Gastrocnemius medialis (tissue), 4 donors: ENCODE measurements at regions not wholly inside any gene's neighbourhood (a gene's known extent, or its start where the extent isn't known, plus 50 kb on each side); places are given as distances from the start of the nearest gene placed in this dataset.

Experiments used
- ATAC-seq, 2 donors: fragments of 150-250 bp; one replicate each; pipeline ENCODE4 v1.9.1; 2016
- DNase-seq, 2 donors: peaks; one replicate each; pipeline ENCODE4 v3.0.0-alpha.2; 2019
- H3K27ac ChIP-seq, 4 donors: fragments of 200-600 bp; sonication (generic); 1 replicate in 1 of 4; 2 replicates in 3 of 4; pipeline ENCODE4 v1.5.1; 2016 to 2018; ENCODE audit warnings: mild to moderate bottlenecking in 2 of 4, moderate library complexity in 1 of 4
- H3K27me3 ChIP-seq, 3 donors: fragments of 200-600 bp; sonication (generic) in 2 of 3; 1 replicate in 1 of 3; 2 replicates in 2 of 3; pipeline versions ENCODE4 v1.5.1 to v1.6.0; 2016 to 2019; ENCODE audit warnings: mild to moderate bottlenecking in 1 of 3, moderate library complexity in 1 of 3
- H3K36me3 ChIP-seq, 2 donors: fragments of 200-600 bp; sonication (generic) in 1 of 2; one replicate each; pipeline ENCODE4 v1.5.1; 2017 to 2018
- H3K4me1 ChIP-seq, 2 donors: fragments of 200-600 bp; sonication (generic) in 1 of 2; one replicate each; pipeline ENCODE4 v1.5.1; 2016 to 2017; ENCODE audit warnings: mild to moderate bottlenecking in 2 of 2
- H3K4me3 ChIP-seq, 4 donors: fragments of 200-600 bp; sonication (generic) in 3 of 4; 1 replicate in 1 of 4; 2 replicates in 3 of 4; pipeline ENCODE4 v1.5.1; 2016 to 2019; ENCODE audit warnings: mild to moderate bottlenecking in 2 of 4
- H3K9me3 ChIP-seq, 3 donors: fragments of 200-600 bp; sonication (generic) in 2 of 3; 1 replicate in 1 of 3; 2 replicates in 2 of 3; pipeline ENCODE4 v1.5.1; 2016 to 2019
- POLR2A ChIP-seq, 2 donors: fragments of 450-650 bp; IDR thresholded peaks; one replicate each; pipeline ENCODE4 v1.6.1; 2017; ENCODE audit warnings: antibody characterized with exemption in 2 of 2, mild to moderate bottlenecking in 2 of 2, moderate library complexity in 2 of 2
- in situ Hi-C, 4 donors: fragments of 200-750 bp; cut with MboI; loops; one replicate each; pipeline versions ENCODE4 v1.15.0 to v1.8.0; 2017; ENCODE audit warnings: low sequenced_read_pairs in 4 of 4
- intact Hi-C: fragments of 100-400 bp; cut with DNase I; formaldehyde crosslinking; loops from one replicate; pipeline ENCODE4 v1.15.1; 2023; ENCODE audit warnings: low total_unique reads
- TF ChIP-seq, protein P1 (sequence below), 5 experiments: fragments of 450-650 bp in 3 of 5; fragments of 200-600 bp in 2 of 5; sonication (generic) in 2 of 5; IDR thresholded peaks in 4 of 5; conservative IDR thresholded peaks in 1 of 5; 1 replicate in 4 of 5; 2 replicates in 1 of 5; pipeline ENCODE4 v1.5.1; 2016 to 2019; ENCODE audit warnings: antibody characterized with exemption in 5 of 5, mild to moderate bottlenecking in 3 of 5, moderate library complexity in 3 of 5

DNA sequence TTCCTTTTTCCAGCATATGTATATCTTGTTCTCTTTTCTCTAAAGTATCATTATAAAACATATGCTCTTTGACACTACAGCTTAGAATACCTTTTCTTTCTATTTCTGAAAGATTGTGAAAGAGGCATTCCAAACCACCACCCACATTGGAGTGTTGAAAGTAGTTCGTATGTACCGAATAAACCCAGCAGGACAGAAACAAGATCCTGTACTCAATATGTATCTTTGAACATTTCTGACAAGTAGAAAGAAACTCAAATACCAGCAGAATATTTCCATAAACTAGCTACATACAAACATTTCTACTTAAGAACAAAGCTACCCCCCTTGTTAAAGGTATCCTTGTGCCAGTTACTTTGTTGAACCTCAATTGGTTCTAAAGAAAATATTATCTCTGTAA is 415.3 kb upstream of the ALCAM start:
- intact Hi-C loops (no loop called here), in situ Hi-C loops (no loop called here)
- no peak overlapping the region for H3K27ac ChIP-seq
- no peaks in the 10 kb centered on the region for H3K9me3 ChIP-seq
- no peak overlapping the region for H3K4me3 ChIP-seq
- no peaks in the 10 kb centered on the region for H3K36me3 ChIP-seq
- no peak for TF ChIP-seq POLR2A (IDR thresholded peaks at IDR 0.05)
- TF ChIP-seq, protein P1, sequence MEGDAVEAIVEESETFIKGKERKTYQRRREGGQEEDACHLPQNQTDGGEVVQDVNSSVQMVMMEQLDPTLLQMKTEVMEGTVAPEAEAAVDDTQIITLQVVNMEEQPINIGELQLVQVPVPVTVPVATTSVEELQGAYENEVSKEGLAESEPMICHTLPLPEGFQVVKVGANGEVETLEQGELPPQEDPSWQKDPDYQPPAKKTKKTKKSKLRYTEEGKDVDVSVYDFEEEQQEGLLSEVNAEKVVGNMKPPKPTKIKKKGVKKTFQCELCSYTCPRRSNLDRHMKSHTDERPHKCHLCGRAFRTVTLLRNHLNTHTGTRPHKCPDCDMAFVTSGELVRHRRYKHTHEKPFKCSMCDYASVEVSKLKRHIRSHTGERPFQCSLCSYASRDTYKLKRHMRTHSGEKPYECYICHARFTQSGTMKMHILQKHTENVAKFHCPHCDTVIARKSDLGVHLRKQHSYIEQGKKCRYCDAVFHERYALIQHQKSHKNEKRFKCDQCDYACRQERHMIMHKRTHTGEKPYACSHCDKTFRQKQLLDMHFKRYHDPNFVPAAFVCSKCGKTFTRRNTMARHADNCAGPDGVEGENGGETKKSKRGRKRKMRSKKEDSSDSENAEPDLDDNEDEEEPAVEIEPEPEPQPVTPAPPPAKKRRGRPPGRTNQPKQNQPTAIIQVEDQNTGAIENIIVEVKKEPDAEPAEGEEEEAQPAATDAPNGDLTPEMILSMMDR (IDR thresholded peaks at IDR 0.05 in 4 of 5, conservative IDR thresholded peaks at IDR 0.05 in 1 of 5) = no peak
- no peaks in the 10 kb centered on the region for H3K27me3 ChIP-seq
- no peaks in the 10 kb centered on the region for H3K4me1 ChIP-seq
- ATAC-seq = no peak
- no peak for DNase-seq

DNA sequence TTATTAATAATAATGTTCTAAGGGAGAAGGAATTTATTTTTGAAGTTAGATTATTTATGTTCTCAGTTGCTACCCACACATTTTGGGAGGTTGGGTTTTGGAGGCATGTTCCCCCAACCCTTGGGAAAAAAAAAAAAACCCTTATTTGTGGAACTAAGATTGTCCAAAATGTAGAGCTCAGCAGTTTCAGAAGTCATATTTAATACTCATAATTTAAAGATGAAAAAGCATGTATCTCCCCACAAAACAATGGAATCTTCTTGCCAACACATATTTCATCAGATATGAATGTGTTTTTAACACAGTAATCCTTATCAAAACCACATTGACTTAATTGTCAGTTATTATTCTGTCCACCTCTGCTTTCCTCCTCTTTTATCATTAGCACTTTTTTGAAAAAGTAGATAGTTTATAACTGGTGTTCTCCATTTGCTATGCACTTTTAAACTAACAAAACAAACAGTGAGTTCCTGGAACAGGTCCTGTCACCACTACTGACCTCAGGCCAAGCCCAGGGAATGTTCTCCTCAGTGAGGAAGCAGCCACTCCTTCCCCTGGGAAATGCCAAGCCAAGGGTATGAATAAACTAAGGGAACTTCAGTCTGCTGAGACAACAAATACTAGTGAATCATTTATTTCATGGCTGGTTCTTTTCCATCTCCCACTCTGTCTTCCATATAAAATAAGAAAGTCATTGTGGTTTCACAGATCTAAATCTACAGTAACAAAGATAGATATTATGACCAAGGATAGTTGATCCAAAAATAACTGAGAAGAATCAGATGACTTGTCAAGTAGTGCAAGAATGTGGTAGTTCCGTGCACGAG is 414.4 kb upstream of the ALCAM start:
- intact Hi-C loops = no loop called here
- H3K9me3 ChIP-seq = no peaks in the 10 kb centered on the region
- H3K27ac ChIP-seq = no peak overlapping the region
- DNase-seq (no peak), ATAC-seq (no peak)
- no peaks in the 10 kb centered on the region for H3K27me3 ChIP-seq
- H3K4me1 ChIP-seq = no peaks in the 10 kb centered on the region
- H3K4me3 ChIP-seq = no peak overlapping the region
- H3K36me3 ChIP-seq = no peaks in the 10 kb centered on the region
- no peak for TF ChIP-seq POLR2A (IDR thresholded peaks at IDR 0.05)
- TF ChIP-seq, protein P1 (IDR thresholded peaks at IDR 0.05 in 4 of 5, conservative IDR thresholded peaks at IDR 0.05 in 1 of 5) = no peak
- in situ Hi-C loops = no loop called here

DNA sequence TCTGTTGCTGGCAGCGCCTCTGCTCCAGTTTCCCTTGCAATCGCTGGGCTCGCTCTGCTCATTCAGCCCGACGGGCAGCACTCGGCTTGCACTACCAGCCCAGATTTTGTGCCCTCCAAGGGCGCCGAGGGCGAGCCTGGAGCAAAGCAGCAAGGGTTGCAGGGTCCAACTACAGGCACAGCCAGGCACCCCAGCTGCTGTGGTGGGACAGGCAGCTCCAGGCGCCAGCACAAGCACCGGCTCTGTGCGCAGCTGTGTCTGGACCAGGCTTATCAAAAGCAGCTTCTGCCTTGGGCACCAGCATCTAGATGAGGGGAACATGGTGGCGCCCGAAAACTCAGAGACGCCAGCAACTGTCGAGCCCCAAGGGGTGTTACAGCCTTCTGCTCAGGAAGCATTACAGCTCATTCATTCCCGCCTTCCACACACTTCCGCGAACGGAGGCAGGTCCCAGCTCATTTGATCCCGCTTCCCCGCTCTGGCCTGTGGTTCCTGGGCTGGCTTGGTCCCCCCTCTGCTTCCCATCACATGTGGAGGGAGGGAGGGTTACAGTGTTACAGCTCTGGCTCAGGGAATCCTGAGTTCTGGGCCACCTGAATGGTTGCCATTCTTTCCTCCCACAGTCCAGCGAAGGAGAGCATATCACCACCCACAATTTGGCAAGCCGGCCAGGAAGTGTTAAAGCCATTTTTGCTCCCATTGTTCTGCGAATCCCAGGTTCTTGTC is 409.9 kb upstream of the ALCAM start:
- no peak overlapping the region for H3K4me3 ChIP-seq
- TF ChIP-seq POLR2A (IDR thresholded peaks at IDR 0.05) = no peak
- TF ChIP-seq, protein P1 (IDR thresholded peaks at IDR 0.05 in 4 of 5, conservative IDR thresholded peaks at IDR 0.05 in 1 of 5) = no peak
- H3K27ac ChIP-seq = no peak overlapping the region
- no peak for ATAC-seq
- in situ Hi-C loops (no loop called here), intact Hi-C loops (no loop called here)
- H3K9me3 ChIP-seq = no peaks in the 10 kb centered on the region
- H3K27me3 ChIP-seq = no peaks in the 10 kb centered on the region
- H3K4me1 ChIP-seq = no peaks in the 10 kb centered on the region
- H3K36me3 ChIP-seq = no peaks in the 10 kb centered on the region
- no peak for DNase-seq

DNA sequence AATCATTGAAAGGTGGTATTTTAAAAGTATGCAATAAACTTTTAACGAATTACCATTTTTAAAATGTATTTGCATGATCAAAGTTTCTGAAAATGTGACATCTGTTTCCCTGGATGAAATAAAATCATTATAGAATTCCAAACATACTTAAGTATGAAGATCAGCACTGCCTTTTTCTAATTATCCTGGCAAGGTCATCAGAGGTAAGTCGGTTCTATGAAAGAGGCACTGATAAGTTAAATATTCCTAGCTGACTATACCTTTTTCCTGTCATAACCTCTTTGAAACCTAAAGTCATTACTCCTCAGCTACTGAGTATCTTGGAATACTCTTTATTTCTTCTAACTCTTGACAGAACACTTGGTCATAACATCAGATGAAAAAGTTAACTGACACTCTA is 406.1 kb upstream of the ALCAM start:
- Histone ChIP-seq H3K36me3 (no peaks in the 10 kb centered on the region), H3K4me3 (no peak overlapping the region), H3K27ac (no peak overlapping the region), H3K9me3 (no peaks in the 10 kb centered on the region), H3K4me1 (no peaks in the 10 kb centered on the region), H3K27me3 (no peaks in the 10 kb centered on the region)
- DNase-seq (no peak), ATAC-seq (no peak)
- intact Hi-C loops (no loop called here), in situ Hi-C loops (no loop called here)
- TF ChIP-seq POLR2A (IDR thresholded peaks at IDR 0.05) = no peak
- TF ChIP-seq, protein P1 (IDR thresholded peaks at IDR 0.05 in 4 of 5, conservative IDR thresholded peaks at IDR 0.05 in 1 of 5) = no peak
